GM23338 (cell line): ENCODE measurements at regions not wholly inside any gene's neighbourhood (a gene's known extent, or its start where the extent isn't known, plus 50 kb on each side); places are given as distances from the start of the nearest gene placed in this dataset.

ENCODE experiments used
- CREB1 ChIP-seq: fragments of 250-450 bp; sonication (Bioruptor Pico); IDR thresholded peaks from 2 replicates; pipeline ENCODE4 v1.5.0; 2020; ENCODE audit warnings: low read depth, mild to moderate bottlenecking, moderate library complexity
- CTCF ChIP-seq, 2 experiments: fragments of 200-600 bp in 1 of 2; sonication (generic) in 1 of 2; conservative IDR thresholded peaks; 2 replicates each; pipeline versions ENCODE4 v1.5.1 to v1.6.1; 2016 to 2017; ENCODE audit warnings: antibody characterized with exemption in 2 of 2, low read depth in 2 of 2, mild to moderate bottlenecking in 2 of 2, moderate library complexity in 1 of 2
- ETS1 ChIP-seq: IDR thresholded peaks from 2 replicates; pipeline ENCODE4 v1.6.1; 2016; ENCODE audit warnings: antibody characterized with exemption
- EZH2 ChIP-seq: fragments of 200-600 bp; sonication (generic); IDR thresholded peaks from one replicate; pipeline ENCODE4 v1.8.0; 2017; ENCODE audit warnings: antibody characterized with exemption, mild to moderate bottlenecking, low read depth; ENCODE audit not compliant: unreplicated experiment
- EZH2phosphoT487 ChIP-seq: fragments of 200-600 bp; sonication (generic); IDR thresholded peaks from one replicate; pipeline ENCODE4 v1.8.1; 2018; ENCODE audit warnings: antibody characterized with exemption; ENCODE audit not compliant: unreplicated experiment
- JUNB ChIP-seq: IDR thresholded peaks from one replicate; pipeline ENCODE4 v1.6.1; 2016; ENCODE audit warnings: antibody characterized with exemption; ENCODE audit not compliant: unreplicated experiment
- NANOG ChIP-seq: IDR thresholded peaks from 2 replicates; pipeline ENCODE4 v1.6.1; 2016; ENCODE audit warnings: antibody characterized with exemption, borderline replicate concordance
- POLR2AphosphoS5 ChIP-seq: IDR thresholded peaks from 2 replicates; pipeline ENCODE4 v1.6.1; 2016; ENCODE audit warnings: antibody characterized with exemption, low read depth
- REST ChIP-seq: IDR thresholded peaks from one replicate; pipeline ENCODE4 v1.6.1; 2018; ENCODE audit warnings: antibody characterized with exemption; ENCODE audit not compliant: unreplicated experiment
- STAT1 ChIP-seq: IDR thresholded peaks from one replicate; pipeline ENCODE4 v1.6.1; 2016; ENCODE audit warnings: antibody characterized with exemption; ENCODE audit not compliant: unreplicated experiment
- ZNF331 ChIP-seq: fragments of 250-450 bp; sonication (Bioruptor Pico); IDR thresholded peaks from 2 replicates; pipeline ENCODE4 v1.5.0; 2020; ENCODE audit warnings: low read depth, mild to moderate bottlenecking, moderate library complexity
- ZNF462 ChIP-seq: fragments of 250-450 bp; sonication (Bioruptor Pico); IDR thresholded peaks from 2 replicates; pipeline ENCODE4 v1.5.0; 2020; ENCODE audit warnings: mild to moderate bottlenecking, moderate library complexity

- TF ChIP-seq CTCF (conservative IDR thresholded peaks at IDR 0.05; ENCODE audit: low read depth in 2 of 2), result no peak
- no peak for TF ChIP-seq EZH2phosphoT487
- TF ChIP-seq EZH2, result no peak
- no peak for TF ChIP-seq POLR2AphosphoS5
- no peak for TF ChIP-seq CREB1
- no peak for TF ChIP-seq JUNB
- TF ChIP-seq REST, result no peak
- no peak for TF ChIP-seq STAT1
- TF ChIP-seq ZNF331, result no peak
- TF ChIP-seq ETS1, result no peak
- TF ChIP-seq NANOG, result no peak
- TF ChIP-seq ZNF462 (CRISPR knock-in tag), result no peak
Measured at GRCh38 chr6:21284166-21284565, 309.4 kb upstream of the SOX4 start.
